Liver (tissue), 8 donors: ENCODE measurements at regions not wholly inside any gene's neighbourhood (a gene's known extent, or its start where the extent isn't known, plus 50 kb on each side); places are given as distances from the start of the nearest gene placed in this dataset.

Experiments used
- DNase-seq: peaks from one replicate; pipeline ENCODE4 v3.0.0-alpha.2; 2017; ENCODE audit warnings: low spot score
- H3K27ac ChIP-seq, 2 donors: one replicate each; pipeline ENCODE4 v1.7.0; 2013; ENCODE audit warnings: inconsistent platforms in 2 of 2, low read length in 2 of 2, control low read depth in 1 of 2, low read depth in 1 of 2, mild to moderate bottlenecking in 1 of 2
- H3K27me3 ChIP-seq, 4 donors: one replicate each; pipeline versions ENCODE4 v1.6.1 to v1.7.0; 2013; ENCODE audit warnings: low read length in 3 of 4, inconsistent platforms in 1 of 4, mild to moderate bottlenecking in 1 of 4, moderate library complexity in 1 of 4; ENCODE audit not compliant: control insufficient read depth in 4 of 4, insufficient read depth in 4 of 4
- H3K36me3 ChIP-seq, 4 donors: one replicate each; pipeline versions ENCODE4 v1.6.1 to v1.7.0; 2013; ENCODE audit warnings: low read length in 3 of 4, mild to moderate bottlenecking in 3 of 4, low read depth in 1 of 4, moderate library complexity in 1 of 4; ENCODE audit not compliant: control insufficient read depth in 4 of 4, insufficient read depth in 3 of 4
- H3K4me1 ChIP-seq, 4 donors: one replicate each; pipeline versions ENCODE4 v1.6.1 to v1.7.0; 2013; ENCODE audit warnings: low read length in 3 of 4, mild to moderate bottlenecking in 3 of 4, moderate library complexity in 1 of 4; ENCODE audit not compliant: control insufficient read depth in 4 of 4, insufficient read depth in 4 of 4
- H3K4me3 ChIP-seq, 3 donors: one replicate each; pipeline versions ENCODE4 v1.6.1 to v1.7.0; 2013; ENCODE audit warnings: low read length in 3 of 3, control low read depth in 1 of 3, low read depth in 1 of 3, mild to moderate bottlenecking in 1 of 3
- H3K9ac ChIP-seq, 2 donors: one replicate each; pipeline ENCODE4 v1.7.0; 2013; ENCODE audit warnings: low read length in 2 of 2, mild to moderate bottlenecking in 2 of 2, moderate library complexity in 2 of 2, control low read depth in 1 of 2, low read depth in 1 of 2
- H3K9me3 ChIP-seq, 4 donors: one replicate each; pipeline versions ENCODE4 v1.6.1 to v1.7.0; 2013; ENCODE audit warnings: low read length in 3 of 4; ENCODE audit not compliant: control insufficient read depth in 4 of 4
- FOXA1 ChIP-seq: IDR thresholded peaks from 2 replicates; pipeline ENCODE4 v1.6.1; 2016; ENCODE audit warnings: antibody characterized with exemption
- FOXA2 ChIP-seq: IDR thresholded peaks from 2 replicates; pipeline ENCODE4 v1.6.1; 2016; ENCODE audit warnings: antibody characterized with exemption
- GABPA ChIP-seq, 2 donors: IDR thresholded peaks in 1 of 2; conservative IDR thresholded peaks in 1 of 2; 2 replicates each; pipeline ENCODE4 v1.6.1; 2016; ENCODE audit warnings: antibody characterized with exemption in 2 of 2, mild to moderate bottlenecking in 1 of 2, moderate library complexity in 1 of 2
- HNF4A ChIP-seq, 2 donors: conservative IDR thresholded peaks; 2 replicates each; pipeline ENCODE4 v1.6.1; 2016; ENCODE audit warnings: antibody characterized with exemption in 2 of 2, mild to moderate bottlenecking in 2 of 2
- HNF4G ChIP-seq: IDR thresholded peaks from 2 replicates; pipeline ENCODE4 v1.6.1; 2016; ENCODE audit warnings: antibody characterized with exemption
- NR2F2 ChIP-seq: IDR thresholded peaks from 2 replicates; pipeline ENCODE4 v1.6.1; 2016; ENCODE audit warnings: antibody characterized with exemption
- RAD21 ChIP-seq, 2 donors: IDR thresholded peaks; 2 replicates each; pipeline ENCODE4 v1.6.1; 2016; ENCODE audit warnings: antibody characterized with exemption in 2 of 2, mild to moderate bottlenecking in 2 of 2
- RXRA ChIP-seq, 2 donors: IDR thresholded peaks; 2 replicates each; pipeline ENCODE4 v1.6.1; 2017 to 2018; ENCODE audit warnings: antibody characterized with exemption in 2 of 2, mild to moderate bottlenecking in 1 of 2
- SP1 ChIP-seq: IDR thresholded peaks from 2 replicates; pipeline ENCODE4 v1.6.1; 2018; ENCODE audit warnings: antibody characterized with exemption, mild to moderate bottlenecking
- TAF1 ChIP-seq: conservative IDR thresholded peaks from 2 replicates; pipeline ENCODE4 v1.6.1; 2016; ENCODE audit warnings: antibody characterized with exemption, mild to moderate bottlenecking
- YY1 ChIP-seq: IDR thresholded peaks from 2 replicates; pipeline ENCODE4 v1.6.1; 2016; ENCODE audit warnings: antibody characterized with exemption, mild to moderate bottlenecking
- WGBS: extraction: QIAGEN DNeasy Blood & Tissue Kit; methylation state at CpG from one replicate; pipeline ENCODE4 v1.1.7; 2013; 5-methylcytosine and 5-hydroxymethylcytosine counted together
- TF ChIP-seq, protein P1 (sequence below): IDR thresholded peaks from 2 replicates; pipeline ENCODE4 v1.6.1; 2016; ENCODE audit warnings: antibody characterized with exemption, mild to moderate bottlenecking
- TF ChIP-seq, protein P2 (sequence below): IDR thresholded peaks from 2 replicates; pipeline ENCODE4 v1.6.1; 2016; ENCODE audit warnings: antibody characterized with exemption
- TF ChIP-seq, protein P3 (sequence below): IDR thresholded peaks from 2 replicates; pipeline ENCODE4 v1.6.1; 2016; ENCODE audit warnings: antibody characterized with exemption
- TF ChIP-seq, protein P4 (sequence below): IDR thresholded peaks from 2 replicates; pipeline ENCODE4 v1.6.1; 2016; ENCODE audit warnings: antibody characterized with exemption
- TF ChIP-seq, protein P5 (sequence below): fragments of 150-350 bp; IDR thresholded peaks from 2 replicates; pipeline ENCODE4 v1.5.1; 2017; ENCODE audit warnings: improper control_type of control experiment, low read depth, low read length; ENCODE audit not compliant: missing input control
- donor health status: healthy.
- donor health status: healthy.
- donor health status: healthy.
- donor health status: healthy.
- donor health status: healthy.

DNA sequence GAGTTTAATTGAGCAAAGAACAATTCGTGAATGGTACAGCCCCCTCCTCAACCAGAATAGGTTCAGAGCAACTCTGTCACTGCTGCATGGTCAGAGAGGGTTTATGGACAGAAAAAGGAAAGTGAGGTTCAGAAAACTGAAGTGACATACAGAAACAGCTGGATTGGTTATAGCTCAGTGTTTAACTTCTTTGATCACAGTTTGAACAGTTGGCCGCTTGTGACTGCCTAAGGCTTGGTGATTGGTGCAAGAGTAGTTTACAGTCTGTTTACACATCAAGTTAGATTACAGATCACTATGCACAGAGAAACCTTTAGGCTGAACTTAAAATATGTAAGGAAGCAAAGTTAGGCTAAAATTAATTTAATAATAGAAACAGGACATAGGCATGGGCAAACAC, 459.2 kb downstream of the KCNJ3 start (continued):
- TF ChIP-seq, protein P1, sequence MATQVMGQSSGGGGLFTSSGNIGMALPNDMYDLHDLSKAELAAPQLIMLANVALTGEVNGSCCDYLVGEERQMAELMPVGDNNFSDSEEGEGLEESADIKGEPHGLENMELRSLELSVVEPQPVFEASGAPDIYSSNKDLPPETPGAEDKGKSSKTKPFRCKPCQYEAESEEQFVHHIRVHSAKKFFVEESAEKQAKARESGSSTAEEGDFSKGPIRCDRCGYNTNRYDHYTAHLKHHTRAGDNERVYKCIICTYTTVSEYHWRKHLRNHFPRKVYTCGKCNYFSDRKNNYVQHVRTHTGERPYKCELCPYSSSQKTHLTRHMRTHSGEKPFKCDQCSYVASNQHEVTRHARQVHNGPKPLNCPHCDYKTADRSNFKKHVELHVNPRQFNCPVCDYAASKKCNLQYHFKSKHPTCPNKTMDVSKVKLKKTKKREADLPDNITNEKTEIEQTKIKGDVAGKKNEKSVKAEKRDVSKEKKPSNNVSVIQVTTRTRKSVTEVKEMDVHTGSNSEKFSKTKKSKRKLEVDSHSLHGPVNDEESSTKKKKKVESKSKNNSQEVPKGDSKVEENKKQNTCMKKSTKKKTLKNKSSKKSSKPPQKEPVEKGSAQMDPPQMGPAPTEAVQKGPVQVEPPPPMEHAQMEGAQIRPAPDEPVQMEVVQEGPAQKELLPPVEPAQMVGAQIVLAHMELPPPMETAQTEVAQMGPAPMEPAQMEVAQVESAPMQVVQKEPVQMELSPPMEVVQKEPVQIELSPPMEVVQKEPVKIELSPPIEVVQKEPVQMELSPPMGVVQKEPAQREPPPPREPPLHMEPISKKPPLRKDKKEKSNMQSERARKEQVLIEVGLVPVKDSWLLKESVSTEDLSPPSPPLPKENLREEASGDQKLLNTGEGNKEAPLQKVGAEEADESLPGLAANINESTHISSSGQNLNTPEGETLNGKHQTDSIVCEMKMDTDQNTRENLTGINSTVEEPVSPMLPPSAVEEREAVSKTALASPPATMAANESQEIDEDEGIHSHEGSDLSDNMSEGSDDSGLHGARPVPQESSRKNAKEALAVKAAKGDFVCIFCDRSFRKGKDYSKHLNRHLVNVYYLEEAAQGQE: no peak
- TF ChIP-seq NR2F2: no peak

DNA sequence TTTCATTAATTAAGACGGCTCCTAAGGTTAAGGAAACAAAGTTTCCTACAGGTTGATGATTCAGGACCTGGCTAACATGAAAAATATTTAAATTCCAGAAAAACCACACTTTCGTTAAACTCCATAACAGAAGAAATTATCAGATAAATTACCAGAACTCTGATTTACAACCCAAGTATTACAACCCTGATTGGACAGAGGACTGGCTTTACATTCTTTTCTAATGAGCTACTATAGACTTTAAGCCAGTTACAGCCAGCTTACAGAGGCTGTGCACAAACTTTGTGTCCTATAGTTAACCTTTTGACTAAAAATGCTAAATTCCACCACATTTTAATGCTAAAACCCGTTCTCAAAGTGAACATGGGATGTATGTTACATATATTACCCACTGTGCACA, 458.6 kb downstream of the KCNJ3 start:
- TF ChIP-seq HNF4G (no peak), FOXA1 (no peak), FOXA2 (no peak), RXRA (IDR thresholded peaks at IDR 0.05) (no peak)
- 77% methylated on average over 3 of the region's 3 CpGs for WGBS
- H3K9ac ChIP-seq: no peak overlapping the region

DNA sequence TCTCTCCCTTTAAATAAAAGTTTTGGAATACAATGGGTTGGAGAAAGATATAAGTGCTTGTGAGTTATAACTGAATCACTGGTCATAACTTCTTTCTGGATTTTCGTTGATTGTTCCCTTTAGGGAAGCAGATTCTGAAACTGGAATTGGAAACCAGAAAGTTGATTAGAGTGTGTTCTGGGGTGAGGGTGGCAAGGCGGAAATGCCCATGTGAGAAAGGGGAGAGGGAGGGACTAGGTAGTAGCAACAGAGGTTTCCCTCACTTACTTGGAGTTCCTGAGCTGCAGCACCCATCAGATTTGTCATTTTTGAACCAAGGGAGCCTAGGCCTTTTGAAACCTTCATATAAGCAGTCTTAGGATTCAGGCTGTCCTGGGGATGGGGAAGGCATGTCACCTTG, 453.4 kb downstream of the KCNJ3 start:
- Histone ChIP-seq H3K9me3 (no peaks in the 10 kb centered on the region), H3K4me3 (no peak overlapping the region), H3K4me1 (no peaks in the 10 kb centered on the region), H3K27me3 (no peaks in the 10 kb centered on the region), H3K9ac (no peak overlapping the region), H3K36me3 (no peaks in the 10 kb centered on the region), H3K27ac (no peak overlapping the region)
- WGBS: 85% methylated on average over 2 of the region's 2 CpGs
- no peak for TF ChIP-seq GABPA (IDR thresholded peaks at IDR 0.05 in 1 of 2, conservative IDR thresholded peaks at IDR 0.05 in 1 of 2)
- TF ChIP-seq RAD21 (IDR thresholded peaks at IDR 0.05): no peak
- TF ChIP-seq HNF4A (conservative IDR thresholded peaks at IDR 0.05): no peak
- TF ChIP-seq, protein P2, sequence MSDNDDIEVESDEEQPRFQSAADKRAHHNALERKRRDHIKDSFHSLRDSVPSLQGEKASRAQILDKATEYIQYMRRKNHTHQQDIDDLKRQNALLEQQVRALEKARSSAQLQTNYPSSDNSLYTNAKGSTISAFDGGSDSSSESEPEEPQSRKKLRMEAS: no peak
- TF ChIP-seq HNF4G: no peak
- no peak for TF ChIP-seq SP1
- TF ChIP-seq, protein P3, sequence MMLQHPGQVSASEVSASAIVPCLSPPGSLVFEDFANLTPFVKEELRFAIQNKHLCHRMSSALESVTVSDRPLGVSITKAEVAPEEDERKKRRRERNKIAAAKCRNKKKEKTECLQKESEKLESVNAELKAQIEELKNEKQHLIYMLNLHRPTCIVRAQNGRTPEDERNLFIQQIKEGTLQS: no peak
- TF ChIP-seq, protein P1: no peak
- TF ChIP-seq, protein P4, sequence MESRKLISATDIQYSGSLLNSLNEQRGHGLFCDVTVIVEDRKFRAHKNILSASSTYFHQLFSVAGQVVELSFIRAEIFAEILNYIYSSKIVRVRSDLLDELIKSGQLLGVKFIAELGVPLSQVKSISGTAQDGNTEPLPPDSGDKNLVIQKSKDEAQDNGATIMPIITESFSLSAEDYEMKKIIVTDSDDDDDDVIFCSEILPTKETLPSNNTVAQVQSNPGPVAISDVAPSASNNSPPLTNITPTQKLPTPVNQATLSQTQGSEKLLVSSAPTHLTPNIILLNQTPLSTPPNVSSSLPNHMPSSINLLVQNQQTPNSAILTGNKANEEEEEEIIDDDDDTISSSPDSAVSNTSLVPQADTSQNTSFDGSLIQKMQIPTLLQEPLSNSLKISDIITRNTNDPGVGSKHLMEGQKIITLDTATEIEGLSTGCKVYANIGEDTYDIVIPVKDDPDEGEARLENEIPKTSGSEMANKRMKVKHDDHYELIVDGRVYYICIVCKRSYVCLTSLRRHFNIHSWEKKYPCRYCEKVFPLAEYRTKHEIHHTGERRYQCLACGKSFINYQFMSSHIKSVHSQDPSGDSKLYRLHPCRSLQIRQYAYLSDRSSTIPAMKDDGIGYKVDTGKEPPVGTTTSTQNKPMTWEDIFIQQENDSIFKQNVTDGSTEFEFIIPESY: no peak
- no peak for TF ChIP-seq TAF1
- no peak for TF ChIP-seq RXRA (IDR thresholded peaks at IDR 0.05)
- TF ChIP-seq NR2F2: no peak
- no peak for TF ChIP-seq YY1
- no peak for TF ChIP-seq FOXA2
- TF ChIP-seq, protein P5, sequence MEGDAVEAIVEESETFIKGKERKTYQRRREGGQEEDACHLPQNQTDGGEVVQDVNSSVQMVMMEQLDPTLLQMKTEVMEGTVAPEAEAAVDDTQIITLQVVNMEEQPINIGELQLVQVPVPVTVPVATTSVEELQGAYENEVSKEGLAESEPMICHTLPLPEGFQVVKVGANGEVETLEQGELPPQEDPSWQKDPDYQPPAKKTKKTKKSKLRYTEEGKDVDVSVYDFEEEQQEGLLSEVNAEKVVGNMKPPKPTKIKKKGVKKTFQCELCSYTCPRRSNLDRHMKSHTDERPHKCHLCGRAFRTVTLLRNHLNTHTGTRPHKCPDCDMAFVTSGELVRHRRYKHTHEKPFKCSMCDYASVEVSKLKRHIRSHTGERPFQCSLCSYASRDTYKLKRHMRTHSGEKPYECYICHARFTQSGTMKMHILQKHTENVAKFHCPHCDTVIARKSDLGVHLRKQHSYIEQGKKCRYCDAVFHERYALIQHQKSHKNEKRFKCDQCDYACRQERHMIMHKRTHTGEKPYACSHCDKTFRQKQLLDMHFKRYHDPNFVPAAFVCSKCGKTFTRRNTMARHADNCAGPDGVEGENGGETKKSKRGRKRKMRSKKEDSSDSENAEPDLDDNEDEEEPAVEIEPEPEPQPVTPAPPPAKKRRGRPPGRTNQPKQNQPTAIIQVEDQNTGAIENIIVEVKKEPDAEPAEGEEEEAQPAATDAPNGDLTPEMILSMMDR: no peak
- DNase-seq: no peak

More for the DNA sequence above, 458.6 kb downstream of the KCNJ3 start:
- no peaks in the 10 kb centered on the region for H3K4me1 ChIP-seq
- H3K27ac ChIP-seq: no peak overlapping the region
- H3K27me3 ChIP-seq: no peaks in the 10 kb centered on the region
- no peaks in the 10 kb centered on the region for H3K36me3 ChIP-seq
- no peak for DNase-seq
- no peak overlapping the region for H3K4me3 ChIP-seq
- no peaks in the 10 kb centered on the region for H3K9me3 ChIP-seq
